Loucy (cell line): ENCODE measurements at regions not wholly inside any gene's neighbourhood (a gene's known extent, or its start where the extent isn't known, plus 50 kb on each side); places are given as distances from the start of the nearest gene placed in this dataset.

Source experiments
- H2AFZ ChIP-seq: fragments of 200-600 bp; sonication (generic); 2 replicates; pipeline ENCODE4 v1.6.0; 2016; ENCODE audit warnings: antibody characterized with exemption, mild to moderate bottlenecking, low read length, moderate library complexity
- H3F3A ChIP-seq: fragments of 200-600 bp; 2 replicates; pipeline ENCODE4 v1.6.0; 2016; ENCODE audit warnings: antibody characterized with exemption, low read depth, mild to moderate bottlenecking
- H3K27me3 ChIP-seq: fragments of 200-600 bp; sonication (generic); 2 replicates; pipeline ENCODE4 v1.6.1; 2014; ENCODE audit warnings: low read length, mild to moderate bottlenecking; ENCODE audit not compliant: insufficient read depth, poor library complexity, severe bottlenecking
- H3K36me3 ChIP-seq: fragments of 200-600 bp; sonication (generic); 2 replicates; pipeline ENCODE4 v1.6.1; 2016; ENCODE audit warnings: low read length; ENCODE audit not compliant: insufficient read depth
- H3K4me1 ChIP-seq: fragments of 200-600 bp; sonication (generic); 2 replicates; pipeline ENCODE4 v1.5.1; 2014; ENCODE audit warnings: low read length, mild to moderate bottlenecking; ENCODE audit not compliant: insufficient read depth, poor library complexity, severe bottlenecking
- H3K4me2 ChIP-seq: fragments of 200-600 bp; sonication (generic); 2 replicates; pipeline ENCODE4 v1.6.0; 2014; ENCODE audit warnings: antibody characterized with exemption, low read length, low read depth, mild to moderate bottlenecking; ENCODE audit not compliant: poor library complexity, severe bottlenecking
- H3K4me3 ChIP-seq: fragments of 200-600 bp; sonication (generic); 2 replicates; pipeline ENCODE4 v1.5.1; 2014; ENCODE audit warnings: low read length, mild to moderate bottlenecking, mixed read lengths; ENCODE audit not compliant: poor library complexity, severe bottlenecking
- H3K79me2 ChIP-seq: fragments of 200-600 bp; sonication (generic); 2 replicates; pipeline ENCODE4 v1.6.1; 2014; ENCODE audit warnings: low read length; ENCODE audit not compliant: insufficient read depth
- H3K9ac ChIP-seq: fragments of 200-600 bp; sonication (generic); 2 replicates; pipeline ENCODE4 v1.6.0; 2014; ENCODE audit warnings: mild to moderate bottlenecking, low read depth, low read length, moderate library complexity; ENCODE audit not compliant: poor library complexity, severe bottlenecking
- H3K9me2 ChIP-seq: fragments of 200-600 bp; sonication (generic); replicated peaks from 2 replicates; pipeline ENCODE4 v1.6.1; 2016; ENCODE audit warnings: low read depth, low read length, mixed read lengths
- H3K9me3 ChIP-seq: fragments of 200-600 bp; sonication (generic); 2 replicates; pipeline ENCODE4 v1.6.1; 2014; ENCODE audit warnings: mild to moderate bottlenecking, antibody characterized with exemption, low read length, low read depth; ENCODE audit not compliant: insufficient read depth
- H4K20me1 ChIP-seq: fragments of 200-600 bp; sonication (generic); 2 replicates; pipeline ENCODE4 v1.6.0; 2014; ENCODE audit warnings: antibody characterized with exemption, low read length, mild to moderate bottlenecking; ENCODE audit not compliant: insufficient read depth, poor library complexity, severe bottlenecking
- EZH2phosphoT487 ChIP-seq: fragments of 200-600 bp; IDR thresholded peaks from 2 replicates; pipeline ENCODE4 v1.6.1; 2018; ENCODE audit warnings: antibody characterized with exemption, mild to moderate bottlenecking, moderate library complexity, borderline replicate concordance
- TF ChIP-seq, protein P1 (sequence below): fragments of 200-600 bp; sonication (generic); conservative IDR thresholded peaks from 2 replicates; pipeline ENCODE4 v1.5.1; 2014; ENCODE audit warnings: mild to moderate bottlenecking, antibody characterized with exemption, low read length

DNA sequence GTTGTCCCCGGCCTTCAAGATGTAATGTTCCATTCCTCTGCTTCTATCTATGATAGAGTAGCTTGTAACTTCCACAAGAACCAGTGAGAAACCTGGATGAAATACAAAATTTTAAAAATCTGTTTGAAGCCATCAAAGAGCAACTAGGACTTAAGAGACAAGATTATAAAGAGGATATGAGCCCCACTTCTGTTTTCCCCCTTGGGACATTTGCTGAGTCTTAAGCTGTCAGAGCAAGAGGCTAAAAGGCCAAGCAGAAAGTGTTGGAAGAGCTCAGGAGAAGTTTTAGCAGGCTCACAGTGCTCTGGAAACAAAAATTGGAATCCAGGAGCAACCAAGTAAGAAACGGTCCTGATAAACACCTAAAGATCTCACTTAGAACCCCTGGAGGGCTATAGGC lies 76.1 kb downstream of the ADRB2 start:
- H4K20me1 ChIP-seq = no peaks in the 10 kb centered on the region
- no peak overlapping the region for H2AFZ ChIP-seq
- no peaks in the 10 kb centered on the region for H3K9me2 ChIP-seq
- H3K9ac ChIP-seq = no peak overlapping the region
- H3K4me2 ChIP-seq = no peak overlapping the region
- no peaks in the 10 kb centered on the region for H3K9me3 ChIP-seq
- H3F3A ChIP-seq = no peaks in the 10 kb centered on the region
- no peak for TF ChIP-seq EZH2phosphoT487
- TF ChIP-seq, protein P1, sequence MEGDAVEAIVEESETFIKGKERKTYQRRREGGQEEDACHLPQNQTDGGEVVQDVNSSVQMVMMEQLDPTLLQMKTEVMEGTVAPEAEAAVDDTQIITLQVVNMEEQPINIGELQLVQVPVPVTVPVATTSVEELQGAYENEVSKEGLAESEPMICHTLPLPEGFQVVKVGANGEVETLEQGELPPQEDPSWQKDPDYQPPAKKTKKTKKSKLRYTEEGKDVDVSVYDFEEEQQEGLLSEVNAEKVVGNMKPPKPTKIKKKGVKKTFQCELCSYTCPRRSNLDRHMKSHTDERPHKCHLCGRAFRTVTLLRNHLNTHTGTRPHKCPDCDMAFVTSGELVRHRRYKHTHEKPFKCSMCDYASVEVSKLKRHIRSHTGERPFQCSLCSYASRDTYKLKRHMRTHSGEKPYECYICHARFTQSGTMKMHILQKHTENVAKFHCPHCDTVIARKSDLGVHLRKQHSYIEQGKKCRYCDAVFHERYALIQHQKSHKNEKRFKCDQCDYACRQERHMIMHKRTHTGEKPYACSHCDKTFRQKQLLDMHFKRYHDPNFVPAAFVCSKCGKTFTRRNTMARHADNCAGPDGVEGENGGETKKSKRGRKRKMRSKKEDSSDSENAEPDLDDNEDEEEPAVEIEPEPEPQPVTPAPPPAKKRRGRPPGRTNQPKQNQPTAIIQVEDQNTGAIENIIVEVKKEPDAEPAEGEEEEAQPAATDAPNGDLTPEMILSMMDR = no peak
- H3K4me3 ChIP-seq = no peak overlapping the region
- H3K4me1 ChIP-seq = no peaks in the 10 kb centered on the region
- H3K79me2 ChIP-seq = no peaks in the 10 kb centered on the region
- H3K36me3 ChIP-seq = no peaks in the 10 kb centered on the region
- H3K27me3 ChIP-seq = no peaks in the 10 kb centered on the region

DNA sequence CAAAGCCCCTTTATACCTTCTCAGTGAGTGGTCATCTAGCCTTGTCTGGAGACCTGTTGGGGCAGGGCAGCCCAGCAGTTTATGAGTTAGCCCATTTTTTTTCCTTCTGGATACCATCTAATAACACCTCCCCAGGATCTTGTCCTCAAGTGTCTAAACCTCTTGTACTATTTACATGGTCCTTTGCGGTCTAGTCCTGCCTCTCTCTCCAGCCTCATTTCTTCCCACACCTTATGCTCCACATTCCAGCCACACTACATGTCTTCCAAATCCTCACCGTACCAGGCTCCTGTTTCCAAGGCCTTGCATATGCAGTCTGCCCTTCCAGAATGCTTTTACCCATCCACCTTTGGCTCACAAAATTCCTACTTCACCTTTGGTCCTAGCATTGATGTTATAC lies 77.2 kb downstream of the ADRB2 start:
- Histone ChIP-seq H3K79me2 (no peaks in the 10 kb centered on the region), H3K9ac (no peak overlapping the region), H2AFZ (no peak overlapping the region), H3K9me2 (no peaks in the 10 kb centered on the region), H3K27me3 (no peaks in the 10 kb centered on the region), H3K4me2 (no peak overlapping the region), H3K4me1 (no peaks in the 10 kb centered on the region), H4K20me1 (no peaks in the 10 kb centered on the region), H3K9me3 (no peaks in the 10 kb centered on the region), H3K36me3 (no peaks in the 10 kb centered on the region), H3K4me3 (no peak overlapping the region), H3F3A (no peaks in the 10 kb centered on the region)
- TF ChIP-seq, protein P1 = no peak
- no peak for TF ChIP-seq EZH2phosphoT487

DNA sequence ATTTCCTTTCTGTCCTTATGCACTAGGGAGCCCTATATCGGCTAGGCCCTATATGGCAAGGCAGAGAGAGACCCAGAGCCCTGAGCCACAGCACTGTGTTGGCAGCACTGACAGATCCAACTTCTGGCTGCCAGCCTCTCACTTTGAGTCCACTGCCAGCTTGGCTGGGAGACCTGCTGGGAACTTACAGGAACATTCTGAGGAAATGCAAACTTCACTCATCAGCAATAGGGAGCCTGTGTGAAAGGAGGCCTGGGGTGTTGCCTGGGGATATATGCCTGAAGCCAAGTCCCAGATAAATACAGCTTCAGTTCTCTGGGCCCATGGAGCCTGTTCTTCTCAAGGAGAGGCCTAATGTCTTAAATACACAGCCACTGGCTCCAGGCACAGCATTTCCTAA lies 78.0 kb downstream of the ADRB2 start:
- no peak overlapping the region for H2AFZ ChIP-seq
- no peaks in the 10 kb centered on the region for H3K9me2 ChIP-seq
- no peaks in the 10 kb centered on the region for H3K79me2 ChIP-seq
- H3K27me3 ChIP-seq = no peaks in the 10 kb centered on the region
- H3K4me1 ChIP-seq = no peaks in the 10 kb centered on the region
- no peaks in the 10 kb centered on the region for H4K20me1 ChIP-seq
- TF ChIP-seq, protein P1 = no peak
- TF ChIP-seq EZH2phosphoT487 = no peak
- no peaks in the 10 kb centered on the region for H3K9me3 ChIP-seq
- no peaks in the 10 kb centered on the region for H3K36me3 ChIP-seq
- H3F3A ChIP-seq = no peaks in the 10 kb centered on the region
- H3K9ac ChIP-seq = no peak overlapping the region
- H3K4me3 ChIP-seq = no peak overlapping the region
- H3K4me2 ChIP-seq = no peak overlapping the region
